Heart right ventricle (tissue), 16 donors: ENCODE measurements at regions not wholly inside any gene's neighbourhood (a gene's known extent, or its start where the extent isn't known, plus 50 kb on each side); places are given as distances from the start of the nearest gene placed in this dataset.

ENCODE experiments used
- ATAC-seq, 8 donors: fragments of 200-7000 bp; cut with Tn5 transposase; one replicate each; pipeline ENCODE4 v1.9.1; 2020; ENCODE audit warnings: mild to moderate bottlenecking in 8 of 8, moderate library complexity in 8 of 8, moderate number of reproducible peaks in 1 of 8
- DNase-seq, 2 donors: peaks; one replicate each; pipeline ENCODE4 v3.0.0-alpha.2; 2020
- H3K27ac ChIP-seq, 10 donors: fragments of 200-600 bp; sonication (generic) in 2 of 10; one replicate each; pipeline versions ENCODE4 v1.5.0 to v1.8.0; 2020 to 2022; ENCODE audit warnings: mild to moderate bottlenecking in 3 of 10
- H3K27me3 ChIP-seq, 7 donors: fragments of 200-600 bp; one replicate each; pipeline ENCODE4 v1.8.0; 2021 to 2022; ENCODE audit warnings: mild to moderate bottlenecking in 2 of 7
- H3K36me3 ChIP-seq, 9 donors: fragments of 200-600 bp; sonication (generic) in 1 of 9; one replicate each; pipeline versions ENCODE4 v1.5.0 to v1.8.0; 2020 to 2022; ENCODE audit warnings: mild to moderate bottlenecking in 2 of 9
- H3K4me1 ChIP-seq, 9 donors: fragments of 200-600 bp; sonication (generic) in 1 of 9; one replicate each; pipeline versions ENCODE4 v1.5.0 to v1.8.0; 2020 to 2022; ENCODE audit warnings: mild to moderate bottlenecking in 4 of 9
- H3K4me3 ChIP-seq, 10 donors: fragments of 200-600 bp; sonication (generic) in 2 of 10; one replicate each; pipeline versions ENCODE4 v1.5.0 to v1.8.0; 2020 to 2022; ENCODE audit warnings: mild to moderate bottlenecking in 7 of 10, moderate library complexity in 2 of 10
- H3K9me3 ChIP-seq, 11 donors: fragments of 200-600 bp in 10 of 11; sonication (generic) in 2 of 11; one replicate each; pipeline versions ENCODE4 v1.5.0 to v1.8.0; 2013 to 2022; ENCODE audit warnings: mild to moderate bottlenecking in 2 of 11, control low read depth in 1 of 11, moderate library complexity in 1 of 11
- CTCF ChIP-seq, 9 donors: fragments of 200-600 bp; sonication (generic) in 2 of 9; IDR thresholded peaks; one replicate each; pipeline versions ENCODE4 v1.5.0 to v1.8.0; 2021 to 2022; ENCODE audit warnings: antibody characterized with exemption in 9 of 9, mild to moderate bottlenecking in 5 of 9, moderate library complexity in 1 of 9
- WGBS, 2 donors: extraction: QIAGEN DNeasy Blood & Tissue Kit; methylation state at CpG; one replicate each; pipeline ENCODE4 v1.1.7; 2013; ENCODE audit warnings: inconsistent platforms in 1 of 2; 5-methylcytosine and 5-hydroxymethylcytosine counted together
- intact Hi-C, 10 donors: fragments of 100-400 bp; cut with DNase I; formaldehyde crosslinking; loops; one replicate each; pipeline versions ENCODE4 v1.11.1 to v1.14.2; 2022
- donor health status: Arrhythmogenic right ventricular cardiomyopathy.
- donor health status: ischemic (EF 13 %, LVEDD 7.1; RV severe dilation, severe dysfunction).
- donor health status: healthy with polysubstance abuse.
- donor health status: DM: no; HTN: yes; CAD: no.
- donor health status: DM: no; HTN: no; CAD: no.
- donor health status: ischemic (EF 25% LVEDD 6.9; RV normal size, moderate dysfunction).
- donor health status: ischemic (EF 25% LVEDD 5.7; RV mildly dilated, moderate dysfunction).
- donor health status: healthy.
- donor health status: DM: yes; HTN: yes; CAD: no.
- donor health status: Ischemic cardiomyopathy.
- donor health status: ischemic (EF 35%, LVEDD 5.7; RV mildly dilated, moderate dysfunction).
- donor health status: nonischemic (EF 11% LVEDD 7.7; RV severe dilation, severe dysfunction).
- donor health status: DM: yes; HTN: yes; CAD: no.
- donor health status: PGD.
- donor health status: ischemic (EF 29% LVEDD 5.4; RV normal size, mild dysfunction).
- donor health status: nonischemic (EF 23%, LVEDD 6.1; RV moderate dilation, normal function).

GRCh38 chr17:14409292-14409691, 108.4 kb downstream of the HS3ST3B1 start:
- Histone ChIP-seq H3K36me3 (no peaks in the 10 kb centered on the region), H3K27ac (no peak overlapping the region), H3K4me1 (no peaks in the 10 kb centered on the region), H3K27me3 (no peaks in the 10 kb centered on the region), H3K9me3 (peaks cover 0 to 6% (median 0%) of the 10 kb centered on the region in 11 donors), H3K4me3 (no peak overlapping the region)
- ATAC-seq: no peak
- WGBS, 2 donors: 80 to 88% methylated on average over 1 of the region's 1 CpG
- no peak for TF ChIP-seq CTCF (IDR thresholded peaks at IDR 0.05)
- DNase-seq: no peak
- intact Hi-C loops: no loop called here

- ATAC-seq: no peak
- Histone ChIP-seq H3K27me3 (no peaks in the 10 kb centered on the region), H3K36me3 (no peaks in the 10 kb centered on the region), H3K9me3 (peaks cover 0 to 6% (median 0%) of the 10 kb centered on the region in 11 donors), H3K4me3 (no peak overlapping the region), H3K27ac (no peak overlapping the region), H3K4me1 (no peaks in the 10 kb centered on the region)
- intact Hi-C loops: no loop called here
- TF ChIP-seq CTCF (IDR thresholded peaks at IDR 0.05): no peak
- DNase-seq: no peak
- 70 to 71% methylated on average over 2 of the region's 2 CpGs for WGBS, 2 donors
Measured at GRCh38 chr17:14407541-14407940, 106.7 kb downstream of the HS3ST3B1 start.

- intact Hi-C loops: no loop called here
- ATAC-seq: no peak
- Histone ChIP-seq H3K4me3 (no peak overlapping the region), H3K9me3 (peaks cover 0 to 3% (median 0%) of the 10 kb centered on the region in 11 donors), H3K36me3 (no peaks in the 10 kb centered on the region), H3K27me3 (no peaks in the 10 kb centered on the region), H3K27ac (no peak overlapping the region), H3K4me1 (no peaks in the 10 kb centered on the region)
- TF ChIP-seq CTCF (IDR thresholded peaks at IDR 0.05): no peak
- DNase-seq: no peak
- WGBS, 2 donors: 81 to 86% methylated on average over 4 of the region's 4 CpGs
Measured at GRCh38 chr17:14405189-14405588, 104.3 kb downstream of the HS3ST3B1 start.
